AML-193 (cell line): ENCODE measurements at regions not wholly inside any gene's neighbourhood (a gene's known extent, or its start where the extent isn't known, plus 50 kb on each side); places are given as distances from the start of the nearest gene placed in this dataset.

Experiments used
- DNase-seq, 2 experiments: peaks; one replicate each; lab custom pipeline; 2025; lab: John Stamatoyannopoulos, UW

DNA sequence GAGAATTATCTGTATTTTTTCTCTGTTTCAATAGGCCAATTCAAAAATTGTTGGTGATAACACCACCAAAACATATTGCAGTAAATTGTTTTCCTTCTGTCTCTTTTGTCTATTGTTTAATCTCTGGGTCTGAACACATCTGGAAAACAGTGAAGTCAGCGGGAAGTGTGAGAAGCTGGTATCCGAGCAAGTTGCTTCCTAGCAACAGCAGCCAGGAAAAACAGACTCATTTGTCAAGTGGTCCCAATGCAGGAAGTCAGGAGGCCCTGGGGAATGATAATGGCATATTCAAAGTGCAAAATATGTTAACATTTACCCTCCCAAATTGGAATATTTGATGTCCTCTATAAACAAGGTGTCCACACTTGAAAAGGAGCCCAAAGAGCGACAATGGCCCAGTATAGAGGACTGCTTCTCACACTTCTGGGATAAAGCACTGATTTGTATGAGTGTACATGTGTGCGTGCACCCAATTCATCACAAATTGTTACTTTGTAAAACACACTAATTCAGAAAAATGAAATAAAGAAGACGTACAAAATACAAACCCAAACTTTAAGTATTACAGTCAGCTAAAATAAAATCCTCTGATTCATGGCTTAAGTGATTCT, 515.0 kb downstream of the TBC1D4 start:
- DNase-seq, result no peak

DNA sequence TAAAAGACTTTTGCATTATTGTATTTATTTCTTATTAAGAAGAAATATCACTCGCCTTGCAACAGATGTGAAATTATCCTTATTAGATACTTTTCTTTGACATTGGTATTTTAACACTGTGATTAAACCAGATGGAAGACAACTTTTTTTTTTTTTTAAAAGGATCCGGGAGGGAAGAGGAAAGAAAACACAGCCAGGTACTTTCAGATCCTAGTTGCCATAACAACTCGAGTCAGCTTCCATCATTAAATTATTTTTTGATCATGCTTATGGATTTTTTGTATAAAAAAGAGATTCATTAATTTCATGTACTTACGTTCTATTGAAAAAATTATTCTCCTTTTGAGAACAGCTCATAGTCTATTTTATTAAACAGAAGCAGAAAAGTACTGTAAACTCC, 515.7 kb downstream of the TBC1D4 start:
- DNase-seq, result no peak

DNA sequence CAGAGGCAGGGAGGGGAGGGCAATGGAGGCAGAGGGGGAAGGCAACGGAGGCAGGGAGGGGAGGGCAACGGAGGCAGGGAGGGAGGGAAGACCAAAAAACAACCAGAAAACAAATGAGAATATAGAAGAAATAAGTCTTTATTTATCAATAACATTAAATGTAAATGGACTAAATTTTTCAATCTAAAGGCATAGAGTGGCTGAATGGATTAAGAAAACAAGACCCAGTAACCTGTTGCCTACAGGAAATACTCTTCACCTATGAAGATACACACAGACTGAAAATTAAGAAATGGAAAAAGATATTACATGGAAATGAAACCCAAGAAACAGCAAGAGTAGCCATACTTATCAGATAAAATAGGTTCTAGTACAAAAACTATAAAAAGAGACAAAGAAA, 536.3 kb downstream of the TBC1D4 start:
- DNase-seq, result no peak

DNA sequence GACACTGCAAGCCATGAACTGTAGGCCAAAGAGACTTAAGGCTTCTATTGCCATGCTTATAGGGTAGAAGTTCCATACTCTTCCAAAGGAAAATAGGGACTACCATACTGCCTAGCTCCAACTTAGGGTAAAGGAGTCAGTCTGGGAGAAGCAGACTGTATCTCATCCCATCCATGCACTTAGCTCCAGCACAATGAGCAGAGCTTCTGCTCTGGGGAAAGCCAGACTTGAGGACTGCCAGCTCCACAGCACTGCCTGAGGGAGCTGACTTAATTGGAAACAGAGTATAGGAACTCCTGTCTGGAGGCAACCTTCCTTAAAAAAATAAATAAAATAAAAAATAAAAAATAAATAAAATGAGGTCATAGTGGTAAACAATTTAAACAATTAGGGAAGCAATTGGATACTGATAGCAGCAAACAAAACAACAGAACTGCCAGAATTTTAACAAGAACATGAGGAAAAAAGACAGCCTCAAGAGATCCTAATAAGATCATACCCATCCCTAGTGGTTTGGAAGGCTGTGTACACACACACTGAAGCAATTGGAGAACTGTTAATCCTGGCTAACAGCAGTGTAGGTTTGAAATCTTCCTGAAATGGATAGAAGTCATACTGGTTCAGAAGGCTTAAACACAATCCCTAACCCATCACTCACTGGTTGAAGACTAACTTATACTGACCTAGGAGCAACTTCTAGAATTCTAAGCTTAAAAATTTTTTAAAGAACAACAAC, 550.1 kb downstream of the TBC1D4 start:
- DNase-seq, result no peak

DNA sequence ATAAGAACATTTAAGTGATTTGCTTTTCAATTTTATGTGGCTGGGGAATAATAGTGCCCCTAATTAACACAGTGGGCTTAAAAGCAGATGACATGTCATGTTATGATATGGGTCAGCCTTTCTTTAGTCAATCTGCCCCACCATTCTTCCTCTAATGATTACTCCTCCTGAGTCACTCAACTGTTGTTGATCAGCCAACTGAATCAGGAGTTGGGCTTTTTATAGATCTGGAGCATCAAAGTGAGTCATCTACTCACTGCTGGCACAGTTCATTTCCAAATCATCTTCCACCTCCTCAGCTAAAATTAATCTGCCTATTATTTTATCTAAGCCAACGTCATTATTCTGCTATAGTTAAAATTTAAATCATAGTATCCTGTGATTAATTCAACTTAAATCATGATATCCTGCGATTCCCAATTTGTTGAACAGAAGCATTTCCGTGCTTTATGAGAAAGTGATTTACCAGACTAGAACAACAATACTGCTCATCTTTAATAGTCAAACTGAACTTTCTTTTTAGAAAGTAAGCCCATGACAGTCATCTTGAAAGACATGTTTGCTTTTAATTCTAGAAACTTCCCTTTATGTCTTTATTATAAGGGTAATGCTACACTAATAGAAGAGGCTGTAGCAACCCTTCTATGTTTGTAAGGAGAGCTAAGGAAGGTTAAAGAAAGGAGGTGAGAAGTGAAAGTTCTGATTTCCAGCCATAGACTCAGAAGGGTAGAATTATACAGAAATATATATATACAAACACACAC, 551.4 kb downstream of the TBC1D4 start:
- DNase-seq, result no peak

DNA sequence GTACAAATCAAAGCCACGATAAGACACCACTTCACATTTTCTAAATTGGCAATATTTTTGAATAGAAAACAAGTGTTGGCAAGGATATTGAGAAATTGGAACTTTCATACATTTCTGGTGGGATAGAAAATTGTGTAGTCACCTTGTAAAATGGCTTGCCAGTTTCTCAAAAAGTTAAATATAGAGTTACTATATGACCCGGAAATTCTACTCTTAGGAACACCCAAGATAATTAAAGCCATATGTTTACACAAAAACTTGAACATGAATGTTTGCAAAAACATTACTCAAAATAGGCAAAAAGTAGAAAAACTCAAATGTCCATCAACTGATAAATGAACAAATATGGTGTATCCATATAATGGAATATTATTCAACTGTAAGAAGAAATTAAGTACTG, 552.5 kb downstream of the TBC1D4 start:
- DNase-seq, result no peak

DNA sequence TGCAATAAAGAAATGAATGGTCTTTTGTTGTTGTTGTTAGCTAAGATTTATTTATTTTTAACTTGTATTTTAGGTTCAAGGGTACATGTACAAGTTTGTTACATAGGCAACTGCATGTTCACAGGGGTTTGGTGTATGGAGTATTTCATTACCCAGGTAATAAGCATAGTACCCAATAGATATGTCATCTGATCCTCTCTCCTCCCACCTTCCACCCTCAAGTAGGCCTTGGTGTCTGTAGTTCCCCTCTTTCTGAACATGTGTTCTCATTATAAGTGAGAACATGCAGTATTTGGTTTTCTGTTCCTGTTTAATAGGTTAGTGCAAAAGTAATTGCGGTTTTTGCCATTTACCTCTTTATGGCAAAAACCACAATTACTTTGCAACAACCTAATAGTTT, 554.1 kb downstream of the TBC1D4 start:
- DNase-seq, result no peak

DNA sequence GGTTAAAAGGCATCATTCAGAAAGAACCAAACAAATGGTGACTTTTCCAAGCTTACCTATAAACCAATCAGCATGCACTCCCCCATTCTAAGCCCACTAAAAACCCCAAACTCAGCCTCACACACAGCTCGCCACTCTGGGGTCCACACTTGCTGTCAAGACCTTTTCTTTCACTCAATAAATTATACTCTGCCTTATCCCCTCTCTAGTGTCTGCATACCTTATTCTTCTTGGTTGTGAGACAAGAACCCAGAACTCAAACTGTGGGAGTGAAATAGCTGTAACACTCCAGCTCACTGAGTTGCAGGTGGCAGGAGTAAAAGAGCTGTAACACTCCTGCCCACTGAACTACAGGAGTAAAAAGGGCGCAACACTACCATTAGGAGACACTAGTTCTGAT, 559.0 kb downstream of the TBC1D4 start:
- DNase-seq, result no peak

DNA sequence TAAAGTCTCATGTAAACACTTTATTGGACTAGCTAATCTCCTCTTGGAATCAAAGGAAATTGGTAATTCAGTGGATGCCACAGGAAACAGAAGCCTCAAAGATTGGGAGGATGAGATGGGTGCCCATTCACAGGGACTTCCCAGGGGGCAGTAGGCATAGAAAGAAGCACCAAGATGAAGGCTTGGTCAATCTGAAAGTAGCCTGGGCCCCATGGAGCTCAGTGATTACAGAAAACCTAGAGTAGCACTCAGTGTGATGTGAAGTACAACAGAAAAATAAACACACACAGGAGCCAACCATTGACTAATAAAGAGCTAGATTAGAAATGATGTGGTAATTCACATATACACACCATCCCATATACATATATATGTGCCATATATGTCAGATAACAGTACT, 560.6 kb downstream of the TBC1D4 start:
- DNase-seq, result no peak

DNA sequence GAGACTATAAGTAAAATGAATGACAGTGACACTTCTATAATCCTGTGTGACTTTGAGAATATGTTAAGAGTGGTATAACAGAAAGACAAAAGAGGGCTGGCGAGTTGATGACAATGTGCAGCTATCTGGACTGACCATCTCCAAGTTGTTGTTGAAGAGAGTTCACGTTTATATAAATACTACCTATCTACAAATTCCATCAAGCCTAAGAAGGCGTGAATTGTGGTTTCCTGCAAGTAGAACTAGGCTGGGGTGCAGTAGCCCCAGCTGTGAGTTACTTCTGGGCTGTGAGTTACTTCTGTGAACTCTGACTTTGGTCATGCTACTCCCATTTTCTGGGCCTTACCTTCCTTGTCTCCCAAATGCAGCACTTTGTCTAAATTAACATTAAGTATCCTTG, 561.0 kb downstream of the TBC1D4 start:
- no peak for DNase-seq

DNA sequence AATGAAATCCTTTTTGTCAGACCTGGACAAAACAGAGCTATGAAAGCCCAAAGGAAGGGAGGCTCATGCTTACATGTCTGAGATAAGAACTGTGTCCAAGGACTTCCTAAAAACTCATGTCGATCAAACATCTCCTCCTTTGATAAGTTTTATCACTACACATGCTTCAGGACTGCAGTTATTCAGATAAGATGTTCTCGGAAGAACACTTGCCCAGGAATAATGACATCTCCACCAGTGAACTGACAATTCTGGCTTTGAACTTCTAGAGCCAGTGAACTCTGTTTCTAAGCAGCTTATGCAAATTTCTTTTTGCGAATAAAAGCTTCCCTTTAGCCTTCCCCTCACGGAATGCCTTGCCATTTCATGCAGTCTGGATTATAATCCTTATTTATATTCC, 561.6 kb downstream of the TBC1D4 start:
- DNase-seq, result no peak

DNA sequence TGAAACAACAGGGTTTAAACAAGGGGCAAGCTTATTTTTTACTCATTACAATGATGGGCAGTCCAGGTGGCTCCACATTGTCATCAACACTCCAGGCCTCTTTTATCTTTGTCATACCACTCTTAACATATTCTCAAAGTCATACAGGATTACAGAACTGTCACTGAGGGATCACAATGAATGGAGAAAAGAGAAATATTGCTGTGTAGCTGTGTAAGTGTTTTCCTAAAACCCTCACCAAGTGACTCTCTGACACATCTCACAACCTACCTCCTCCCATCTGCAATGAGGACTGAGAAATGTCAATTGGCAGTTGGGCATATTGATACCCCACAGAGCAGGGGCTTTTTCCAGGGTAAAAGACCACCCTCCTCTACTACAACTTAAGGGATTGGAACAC, 562.1 kb downstream of the TBC1D4 start:
- DNase-seq, result no peak

DNA sequence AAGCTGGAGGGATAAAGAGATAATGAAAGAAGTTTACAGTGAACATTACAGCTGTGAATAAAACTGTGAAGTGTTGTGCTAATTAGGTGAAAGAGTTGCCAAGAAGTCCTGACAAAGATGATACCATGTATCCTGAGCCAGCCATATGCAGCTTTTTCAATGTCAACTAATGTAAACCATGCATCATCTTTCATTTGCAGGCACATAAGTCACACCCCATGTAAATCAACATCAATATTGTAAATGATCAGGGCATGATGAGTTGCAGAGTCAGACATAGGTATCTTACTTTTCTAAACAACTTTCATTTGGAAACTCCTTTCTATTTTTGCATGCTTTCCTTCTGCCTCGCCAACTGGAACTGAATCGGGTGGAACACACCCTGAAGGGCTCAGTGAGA, 569.1 kb downstream of the TBC1D4 start:
- no peak for DNase-seq

DNA sequence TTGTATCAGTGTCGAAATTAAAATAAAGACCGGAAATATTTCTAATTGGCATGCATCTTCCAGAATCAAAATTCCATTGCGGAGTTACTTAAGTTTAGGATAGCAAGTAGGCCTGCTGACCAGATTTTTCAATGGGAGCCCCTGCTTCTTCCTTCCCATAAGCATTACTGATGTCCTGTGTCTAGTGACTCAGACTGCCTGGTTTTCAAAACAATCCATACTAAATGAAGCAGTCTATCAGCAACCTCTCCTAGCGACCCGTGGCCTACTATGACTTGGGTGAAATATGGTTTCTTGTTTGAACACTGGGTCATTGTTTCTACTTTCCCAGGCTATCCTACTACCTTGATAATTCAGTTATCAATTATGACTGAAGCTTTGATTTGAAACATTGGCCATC, 571.6 kb downstream of the TBC1D4 start:
- no peak for DNase-seq

DNA sequence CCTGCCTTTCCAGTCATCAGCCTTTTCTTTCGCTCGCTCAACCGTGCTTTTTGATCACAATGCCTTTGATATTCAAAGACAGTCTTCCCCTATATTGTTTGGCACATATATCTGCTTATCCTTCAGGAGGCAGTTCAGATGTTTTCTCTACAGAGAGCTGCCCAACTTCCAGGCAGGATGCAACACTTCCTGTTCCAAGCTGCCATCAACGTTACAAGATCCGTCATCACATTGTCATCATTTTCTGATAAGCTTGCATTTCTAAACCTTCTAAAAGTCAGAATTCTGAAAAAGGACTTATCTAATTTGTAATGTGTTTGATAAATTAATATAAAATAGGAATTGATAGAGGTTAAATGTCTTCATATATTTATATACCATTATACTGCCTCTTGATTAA, 574.2 kb downstream of the TBC1D4 start:
- no peak for DNase-seq

DNA sequence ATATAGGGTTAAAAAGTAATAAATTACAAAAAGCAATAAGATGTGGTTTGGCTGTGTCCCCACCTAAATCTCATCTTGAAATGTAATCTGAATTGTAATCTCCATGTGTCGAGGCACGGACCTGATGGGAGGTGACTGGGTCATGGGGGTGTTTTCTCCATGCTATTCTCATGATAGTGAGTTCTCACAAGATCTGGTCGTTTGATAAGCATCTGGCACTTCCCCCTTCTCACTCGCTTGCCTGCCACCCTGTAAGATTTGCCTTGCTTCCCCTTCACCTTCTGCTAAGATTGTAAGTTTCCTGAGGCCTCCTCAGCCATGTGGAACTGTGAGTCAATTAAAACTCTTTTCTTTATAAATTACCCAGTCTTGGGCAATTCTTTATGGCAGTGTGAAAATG, 577.4 kb downstream of the TBC1D4 start:
- DNase-seq, result no peak

DNA sequence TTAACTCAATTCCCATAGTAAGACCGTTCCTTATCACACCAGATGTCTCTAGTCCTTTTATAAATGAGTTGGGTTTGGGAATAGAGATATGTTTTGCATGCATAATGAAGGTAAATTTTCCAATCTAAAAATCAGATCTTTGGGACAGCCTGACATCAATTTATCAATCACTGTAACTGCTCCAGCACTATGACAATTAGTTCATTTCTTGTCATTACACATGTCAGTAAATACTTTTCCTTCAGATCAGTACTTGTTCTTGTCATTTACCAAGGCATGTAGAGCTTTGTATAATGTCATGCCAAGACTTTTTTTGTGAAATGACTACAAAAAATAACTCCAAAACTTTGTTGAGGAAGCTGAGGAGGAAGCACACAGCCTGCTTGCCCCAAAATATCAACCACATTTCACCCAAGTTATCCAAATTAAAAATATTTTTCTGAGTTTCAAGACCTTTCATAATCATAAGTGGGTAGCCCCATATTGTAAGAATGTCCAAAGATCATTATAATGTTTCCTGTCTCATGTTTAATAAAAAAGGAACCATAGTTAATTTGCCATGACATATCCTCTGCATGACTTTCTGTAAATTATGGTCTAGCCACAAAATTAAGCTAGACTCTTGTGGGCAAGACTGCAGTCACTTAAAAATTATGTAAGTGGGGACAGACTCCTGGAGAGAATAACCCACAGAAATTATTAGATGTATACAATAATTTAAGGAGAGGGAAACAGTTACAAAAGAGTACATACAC, 586.8 kb downstream of the TBC1D4 start:
- DNase-seq, result no peak

DNA sequence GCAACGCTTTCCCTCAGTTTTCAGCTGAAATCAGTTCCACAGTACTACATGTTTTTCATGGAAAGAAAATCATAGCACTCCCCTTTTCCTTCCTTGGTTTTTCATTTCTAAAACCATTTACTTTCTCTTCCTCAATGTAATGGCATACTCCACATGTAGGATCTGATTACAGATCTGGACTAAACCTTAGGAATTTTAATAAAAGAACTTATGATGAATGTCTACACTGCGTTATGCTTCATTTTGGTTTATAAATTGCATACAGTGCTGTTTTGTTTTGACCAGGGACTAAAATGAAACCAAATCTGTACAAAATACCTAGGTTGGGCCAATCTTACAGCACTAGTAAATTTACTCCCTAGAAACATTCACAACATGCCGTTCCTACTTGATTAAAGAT, 589.9 kb downstream of the TBC1D4 start:
- no peak for DNase-seq

DNA sequence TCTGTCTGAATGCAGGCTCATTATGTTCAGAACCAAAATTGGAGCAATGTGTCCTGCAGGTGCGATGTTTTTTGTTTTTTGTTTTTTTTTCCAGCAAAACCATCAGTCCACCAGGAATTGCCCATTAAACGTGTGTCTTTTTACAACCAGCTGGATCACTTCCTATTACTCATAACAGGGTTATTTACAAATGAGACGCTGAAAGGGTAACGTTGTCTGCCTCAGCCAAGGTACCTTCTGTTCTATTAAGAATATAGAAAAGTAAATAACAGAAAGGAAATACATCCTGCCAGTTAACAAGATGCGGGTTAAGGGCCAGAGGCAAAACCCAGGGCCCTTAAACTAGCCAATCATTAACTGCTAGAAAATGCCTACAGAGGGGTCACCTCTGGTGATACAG, 590.4 kb downstream of the TBC1D4 start:
- no peak for DNase-seq

DNA sequence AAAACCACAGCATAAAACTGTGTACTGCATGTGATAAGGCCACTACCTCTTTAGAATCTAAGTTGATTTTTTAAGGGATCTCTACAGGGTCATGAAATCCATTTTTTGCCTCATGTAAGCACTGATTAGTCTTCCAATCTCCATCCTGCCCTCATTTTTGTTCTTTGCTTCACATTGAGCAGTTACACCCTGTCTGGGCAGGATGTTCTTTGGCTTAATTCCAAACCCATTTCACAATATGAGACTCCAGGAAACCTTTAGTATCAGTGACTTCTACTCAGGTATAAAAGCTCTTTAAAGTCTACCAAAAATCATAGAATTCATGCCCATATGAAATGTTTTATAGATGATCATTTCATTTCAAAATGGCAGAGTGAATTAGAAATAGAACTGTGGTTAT, 592.6 kb downstream of the TBC1D4 start:
- DNase-seq, result no peak

DNA sequence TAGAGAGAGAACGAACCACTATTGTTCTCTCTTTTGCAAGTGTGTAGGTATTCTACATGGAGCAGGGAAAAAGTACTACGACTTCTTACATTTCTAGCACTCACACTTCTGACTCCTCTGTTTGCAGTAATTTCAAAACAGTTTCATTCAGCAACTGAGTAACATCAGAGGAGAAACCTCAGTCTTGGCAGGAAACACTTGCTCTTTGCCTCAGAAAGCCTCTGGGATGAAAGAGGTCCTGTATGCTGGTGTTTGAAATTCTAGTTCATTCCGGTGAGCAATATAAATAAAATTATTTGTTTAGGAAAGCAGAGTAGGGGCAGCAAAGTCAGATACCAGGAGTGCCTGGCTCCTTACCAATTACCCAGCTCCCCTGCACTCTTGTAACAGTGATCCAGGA, 595.5 kb downstream of the TBC1D4 start:
- no peak for DNase-seq

DNA sequence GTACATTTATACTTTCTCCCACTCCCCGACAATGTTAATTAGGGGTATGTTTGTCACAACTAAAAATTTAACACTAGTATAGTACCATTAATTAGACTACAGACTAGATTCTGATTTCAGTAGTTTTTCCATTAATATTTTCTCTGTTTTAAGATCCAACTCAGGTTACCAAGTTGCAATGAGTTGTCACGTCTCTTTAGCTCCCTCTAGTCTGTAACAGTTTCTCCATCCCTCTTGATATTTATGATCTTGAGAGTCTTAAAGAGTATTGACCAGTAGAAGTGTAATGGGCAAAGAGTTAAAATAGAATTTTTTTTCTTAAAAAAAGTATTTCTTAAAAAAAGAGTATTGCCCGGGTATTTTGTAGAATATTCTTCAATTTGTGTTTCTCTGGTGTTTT, 598.1 kb downstream of the TBC1D4 start:
- DNase-seq, result no peak
